Lung (tissue), 11 donors: ENCODE measurements at regions not wholly inside any gene's neighbourhood (a gene's known extent, or its start where the extent isn't known, plus 50 kb on each side); places are given as distances from the start of the nearest gene placed in this dataset.
"Not testable (repeated sequence)": the region's sequence is repeated elsewhere in the genome, so short reads cannot be mapped to it uniquely, and the experiment has no call there.

Experiments
- ATAC-seq: fragments of 200-7000 bp; cut with Tn5 transposase; one replicate; pipeline ENCODE4 v1.9.1; 2020; ENCODE audit warnings: moderate number of reproducible peaks; ENCODE audit not compliant: insufficient read depth, low FRiP score
- DNase-seq, 3 donors: peaks; one replicate each; pipeline ENCODE4 v3.0.0-alpha.2; 2013 to 2017
- H3K27ac ChIP-seq, 2 donors: one replicate each; pipeline ENCODE4 v1.5.1; 2013; ENCODE audit warnings: mild to moderate bottlenecking in 2 of 2, moderate library complexity in 2 of 2, control low read depth in 1 of 2, inconsistent platforms in 1 of 2, low read depth in 1 of 2, low read length in 1 of 2
- H3K27me3 ChIP-seq, 3 donors: one replicate each; pipeline ENCODE4 v1.5.1; 2013; ENCODE audit warnings: low read length in 2 of 3; ENCODE audit not compliant: control insufficient read depth in 3 of 3, insufficient read depth in 3 of 3
- H3K36me3 ChIP-seq, 4 donors: one replicate each; pipeline ENCODE4 v1.5.1; 2013; ENCODE audit warnings: low read length in 4 of 4, mild to moderate bottlenecking in 1 of 4, moderate library complexity in 1 of 4; ENCODE audit not compliant: control insufficient read depth in 4 of 4, insufficient read depth in 4 of 4
- H3K4me1 ChIP-seq, 5 donors: one replicate each; pipeline ENCODE4 v1.5.1; 2013; ENCODE audit warnings: low read length in 5 of 5, mild to moderate bottlenecking in 2 of 5, moderate library complexity in 1 of 5; ENCODE audit not compliant: control insufficient read depth in 5 of 5, insufficient read depth in 5 of 5
- H3K4me3 ChIP-seq: one replicate; pipeline ENCODE4 v1.5.1; 2013; ENCODE audit warnings: mild to moderate bottlenecking, control low read depth, moderate library complexity
- H3K9ac ChIP-seq, 2 donors: one replicate each; pipeline ENCODE4 v1.5.1; 2013; ENCODE audit warnings: low read length in 2 of 2, control low read depth in 1 of 2; ENCODE audit not compliant: insufficient read depth in 1 of 2
- H3K9me3 ChIP-seq, 4 donors: one replicate each; pipeline ENCODE4 v1.5.1; 2013; ENCODE audit warnings: low read length in 3 of 4, mild to moderate bottlenecking in 1 of 4, moderate library complexity in 1 of 4; ENCODE audit not compliant: control insufficient read depth in 4 of 4, insufficient read depth in 3 of 4
- WGBS, 2 donors: extraction: QIAGEN DNeasy Blood & Tissue Kit; methylation state at CpG; one replicate each; pipeline ENCODE4 v1.1.7; 2013; 5-methylcytosine and 5-hydroxymethylcytosine counted together
- TF ChIP-seq, protein P1 (sequence below): IDR thresholded peaks from 2 replicates; pipeline ENCODE4 v1.5.1; 2012; ENCODE audit warnings: mild to moderate bottlenecking; ENCODE audit errors: control extremely low read depth, extremely low read depth
- donor health status: control.
- donor health status: control.
- donor health status: Bipolar disorder and iron deficiency.
- donor health status: healthy.
- donor health status: DM: yes; HTN: yes; CAD: no.

DNA sequence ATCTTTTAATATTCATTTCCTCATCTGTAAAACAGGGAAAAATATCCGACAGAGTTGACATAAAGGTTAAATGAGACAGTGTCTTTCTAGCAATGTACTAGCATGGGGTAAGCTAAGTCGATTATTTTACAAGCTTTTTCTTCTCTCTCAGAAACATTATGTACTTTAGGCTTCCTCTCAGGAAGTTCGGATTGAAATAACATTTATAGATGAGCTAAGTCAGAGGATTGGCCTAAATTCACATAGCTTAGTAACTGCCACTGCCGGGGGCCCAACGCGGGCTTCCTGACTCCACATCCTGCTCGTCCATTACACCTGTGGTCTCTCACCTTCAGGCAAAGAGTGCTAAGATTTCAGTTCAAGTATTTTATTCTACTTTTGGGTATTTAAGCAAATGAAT is 462.3 kb upstream of the NFIA start:
- Histone ChIP-seq H3K27ac (peak overlapping the region in 1 of 2 donors; percentile 23), H3K4me1 (peaks cover 0 to 33% (median 8%) of the 10 kb centered on the region in 5 donors), H3K4me3 (no peak overlapping the region), H3K9ac (no peak overlapping the region), H3K27me3 (no peaks in the 10 kb centered on the region), H3K36me3 (no peaks in the 10 kb centered on the region), H3K9me3 (no peaks in the 10 kb centered on the region)
- DNase-seq: no peak
- WGBS, 2 donors: 15 to 39% methylated on average over 7 of the region's 7 CpGs
- no peak for ATAC-seq
- TF ChIP-seq, protein P1, sequence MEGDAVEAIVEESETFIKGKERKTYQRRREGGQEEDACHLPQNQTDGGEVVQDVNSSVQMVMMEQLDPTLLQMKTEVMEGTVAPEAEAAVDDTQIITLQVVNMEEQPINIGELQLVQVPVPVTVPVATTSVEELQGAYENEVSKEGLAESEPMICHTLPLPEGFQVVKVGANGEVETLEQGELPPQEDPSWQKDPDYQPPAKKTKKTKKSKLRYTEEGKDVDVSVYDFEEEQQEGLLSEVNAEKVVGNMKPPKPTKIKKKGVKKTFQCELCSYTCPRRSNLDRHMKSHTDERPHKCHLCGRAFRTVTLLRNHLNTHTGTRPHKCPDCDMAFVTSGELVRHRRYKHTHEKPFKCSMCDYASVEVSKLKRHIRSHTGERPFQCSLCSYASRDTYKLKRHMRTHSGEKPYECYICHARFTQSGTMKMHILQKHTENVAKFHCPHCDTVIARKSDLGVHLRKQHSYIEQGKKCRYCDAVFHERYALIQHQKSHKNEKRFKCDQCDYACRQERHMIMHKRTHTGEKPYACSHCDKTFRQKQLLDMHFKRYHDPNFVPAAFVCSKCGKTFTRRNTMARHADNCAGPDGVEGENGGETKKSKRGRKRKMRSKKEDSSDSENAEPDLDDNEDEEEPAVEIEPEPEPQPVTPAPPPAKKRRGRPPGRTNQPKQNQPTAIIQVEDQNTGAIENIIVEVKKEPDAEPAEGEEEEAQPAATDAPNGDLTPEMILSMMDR: no peak

DNA sequence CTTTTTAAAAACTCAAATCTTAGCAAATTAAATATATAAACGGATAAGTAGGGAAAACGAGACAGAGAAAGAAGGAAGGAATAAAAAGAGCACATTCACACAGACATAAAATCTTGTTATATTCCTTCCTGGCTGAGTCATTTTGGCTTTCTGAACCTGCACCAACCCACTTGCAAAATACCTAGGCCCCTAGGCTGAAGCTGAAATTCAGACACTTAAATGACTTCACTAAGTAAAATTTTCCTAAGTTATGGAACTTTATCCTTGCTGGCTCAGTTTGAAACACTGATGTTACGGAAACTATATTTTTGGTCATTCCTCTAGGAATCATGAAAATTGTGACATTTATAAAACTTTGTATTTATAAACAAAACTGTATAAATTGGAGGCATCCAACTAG is 462.8 kb upstream of the NFIA start:
- ATAC-seq: no peak
- H3K27me3 ChIP-seq: no peaks in the 10 kb centered on the region
- peak overlapping the region in 1 of 2 donors; percentile 9 for H3K27ac ChIP-seq
- no peaks in the 10 kb centered on the region for H3K9me3 ChIP-seq
- no peak overlapping the region for H3K9ac ChIP-seq
- H3K4me3 ChIP-seq: no peak overlapping the region
- H3K36me3 ChIP-seq: no peaks in the 10 kb centered on the region
- TF ChIP-seq, protein P1: no peak
- no peak for DNase-seq
- WGBS, 2 donors: 65 to 74% methylated on average over 3 of the region's 3 CpGs
- peaks cover 0 to 30% (median 8%) of the 10 kb centered on the region in 5 donors for H3K4me1 ChIP-seq

DNA sequence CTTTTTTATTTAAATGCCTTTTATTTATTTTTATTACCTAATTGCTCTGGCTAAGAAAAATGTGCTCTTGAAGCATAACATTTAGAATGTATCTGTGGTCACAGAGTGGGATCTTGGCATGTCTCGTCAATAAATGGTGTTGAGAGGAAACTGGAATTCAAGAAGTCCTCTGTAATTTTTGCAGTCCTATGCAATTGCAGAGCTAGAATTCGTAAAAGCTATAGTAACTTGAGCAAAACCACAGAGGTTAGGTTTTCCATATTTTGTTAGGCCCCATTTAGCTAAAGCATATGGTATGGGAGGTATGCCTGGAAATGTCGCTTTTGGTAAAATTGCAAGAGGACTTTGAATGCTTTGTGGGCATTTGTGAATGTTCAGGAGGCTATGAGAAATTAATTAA is 466.7 kb upstream of the NFIA start:
- Histone ChIP-seq H3K9me3 (no peaks in the 10 kb centered on the region), H3K4me3 (no peak overlapping the region), H3K36me3 (no peaks in the 10 kb centered on the region), H3K4me1 (peaks cover 0 to 7% (median 0%) of the 10 kb centered on the region in 5 donors), H3K27ac (no peak overlapping the region), H3K27me3 (no peaks in the 10 kb centered on the region), H3K9ac (no peak overlapping the region)
- 88 to 92% methylated on average over 3 of the region's 3 CpGs for WGBS, 2 donors
- DNase-seq (no peak), ATAC-seq (no peak)
- TF ChIP-seq, protein P1: no peak

DNA sequence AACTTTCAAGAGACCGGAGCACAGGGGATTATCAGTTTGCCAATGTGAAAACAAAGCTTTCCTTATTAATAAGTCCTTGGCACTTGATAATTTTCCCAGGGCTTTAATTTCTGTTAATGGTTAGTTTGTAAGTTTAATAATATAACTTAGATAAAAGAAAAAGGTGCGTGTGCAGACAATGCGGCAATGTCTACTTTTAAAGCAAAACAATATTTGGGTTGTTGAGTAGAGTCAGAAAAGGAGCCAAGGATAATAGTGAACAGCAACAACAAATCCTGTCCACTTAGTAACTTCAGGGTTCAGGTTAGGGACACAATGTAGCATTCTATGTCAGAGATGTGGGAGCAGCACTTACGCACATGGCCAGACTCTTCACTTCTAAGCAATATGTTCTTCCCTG is 469.6 kb upstream of the NFIA start:
- Histone ChIP-seq H3K27me3 (no peaks in the 10 kb centered on the region), H3K4me3 (no peak overlapping the region), H3K4me1 (no peaks in the 10 kb centered on the region), H3K9me3 (no peaks in the 10 kb centered on the region), H3K27ac (no peak overlapping the region), H3K36me3 (no peaks in the 10 kb centered on the region), H3K9ac (no peak overlapping the region)
- ATAC-seq: no peak
- no peak for DNase-seq
- TF ChIP-seq, protein P1: no peak
- 93 to 97% methylated on average over 4 of the region's 4 CpGs for WGBS, 2 donors

DNA sequence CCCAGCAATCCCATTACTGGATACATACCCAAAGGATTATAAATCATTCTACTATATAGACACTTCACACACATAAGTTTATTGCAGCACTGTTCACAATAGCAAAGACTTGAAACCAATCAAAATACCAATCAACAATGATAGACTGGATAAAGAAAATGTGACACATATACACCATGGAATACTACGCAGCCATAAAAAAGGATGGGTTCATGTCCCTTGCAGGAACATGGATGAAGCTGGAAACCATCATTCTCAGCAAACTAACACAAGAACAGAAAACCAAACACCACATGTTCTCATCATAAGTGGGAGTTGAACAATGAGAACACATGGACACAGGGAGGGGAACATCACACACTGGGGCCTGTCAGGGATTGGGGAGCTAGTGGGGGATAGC is 475.4 kb upstream of the NFIA start:
- not testable (repeated sequence) for H3K27ac ChIP-seq, H3K27me3 ChIP-seq, H3K9me3 ChIP-seq, H3K4me1 ChIP-seq, H3K36me3 ChIP-seq, ATAC-seq, H3K4me3 ChIP-seq, H3K9ac ChIP-seq, DNase-seq
- WGBS, 2 donors: 95 to 97% methylated on average over 1 of the region's 1 CpG
